ENCODE measurements at regions not wholly inside any gene's neighbourhood (a gene's known extent, or its start where the extent isn't known, plus 50 kb on each side); places are given as distances from the start of the nearest gene placed in this dataset.
A peak's percentile ranks its signal among the peaks of the same experiment; 100 is the strongest.

DNA sequence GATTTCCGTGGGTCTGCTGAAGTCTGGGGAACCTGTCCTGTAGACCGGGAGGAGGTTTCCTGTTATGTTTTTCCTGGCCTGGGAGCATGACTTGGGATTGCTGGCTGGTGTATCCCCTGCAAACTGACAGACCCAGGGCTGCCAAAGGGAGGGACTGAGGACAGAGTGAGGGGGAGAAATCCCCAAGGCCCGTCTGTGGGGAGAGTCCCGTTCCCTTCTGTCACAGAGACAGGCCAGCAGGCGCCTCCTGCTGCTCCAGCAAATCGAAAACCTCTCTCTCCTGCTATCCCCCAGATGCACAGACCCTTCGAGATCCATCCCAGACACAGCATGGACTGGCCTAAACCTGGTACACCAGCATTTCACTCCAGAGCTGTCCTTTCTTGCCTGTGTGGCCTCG, 56.2 kb upstream of the ALDH1B1 start:
- ChIA-PET CTCF (ENCODE audit: partially characterized antibody) (interaction anchor here (0.9 to 5.0 kb wide), 12 partner anchors 9 to 248 kb away, joined by 3 to 29 read pairs (median 8); no protein-coding TSS in a partner anchor), POLR2A (ENCODE audit: partially characterized antibody) (no interaction called here)
- H4K20me1 ChIP-seq (replicated peaks in 1 of 2; ENCODE audit: control insufficient read depth in 1 of 2, insufficient read depth in 2 of 2, low read length in 2 of 2): peaks cover 1% of the 10 kb centered on the region in 2 experiments
- no peak overlapping the region for H3K4me3 ChIP-seq (ENCODE audit: extremely low read depth in 1 of 4, insufficient read depth in 2 of 4, low read depth in 3 of 4, low read length in 4 of 4)
- H3K79me1 ChIP-seq (ENCODE audit: low read depth, low read length): no peaks in the 10 kb centered on the region
- H3K18ac ChIP-seq (ENCODE audit: extremely low read depth, low read length): no peak overlapping the region
- H2BK12ac ChIP-seq (ENCODE audit: low read depth, low read length): no peak overlapping the region
- no peak overlapping the region for H3K4ac ChIP-seq (replicated peaks; ENCODE audit: insufficient read length, low read depth, low read length)
- H3K23me2 ChIP-seq (ENCODE audit: low read depth, low read length): no peaks in the 10 kb centered on the region
- H3K36me3 ChIP-seq (ENCODE audit: control insufficient read depth in 2 of 4, insufficient read depth in 4 of 4, low read length in 3 of 4): no peaks in the 10 kb centered on the region
- H4K91ac ChIP-seq (replicated peaks; ENCODE audit: insufficient read length, low read length): no peak overlapping the region
- no peak overlapping the region for H2AFZ ChIP-seq (ENCODE audit: low read length)
- 83% methylated on average over 8 of the region's 8 CpGs; no CpG with 5 or more reads in 1 of the 2 experiments for WGBS, 2 experiments (ENCODE audit: extremely low coverage in 1 of 2, insufficient coverage in 1 of 2, insufficient read length in 1 of 2, insufficient replicate concordance in 2 of 2, low coverage in 1 of 2, low lambda C conversion rate in 2 of 2, missing lambda C conversion rate in 1 of 2)
- no peak overlapping the region for H3K56ac ChIP-seq (replicated peaks; ENCODE audit: insufficient read length, low read depth, low read length)
- H4K5ac ChIP-seq (ENCODE audit: insufficient read length, low read depth, low read length): no peak overlapping the region
- H2BK120ac ChIP-seq (replicated peaks; ENCODE audit: low read depth, low read length): no peak overlapping the region
- no peak overlapping the region for H3K27ac ChIP-seq (ENCODE audit: low read depth, low read length)
- H2BK15ac ChIP-seq (ENCODE audit: low read length): 0 out of 2 replicates have a peak overlapping the region, but pooled peaks have one; percentile 49
- H3K9ac ChIP-seq (replicated peaks in 1 of 4; ENCODE audit: extremely low read depth in 1 of 4, low read depth in 3 of 4, low read length in 3 of 4): no peak overlapping the region
- H3K4me2 ChIP-seq (ENCODE audit: insufficient read depth in 1 of 2, low read depth in 2 of 2, low read length in 2 of 2): no peak overlapping the region
- H3K4me1 ChIP-seq (replicated peaks in 1 of 4; ENCODE audit: control insufficient read depth in 3 of 4, insufficient read depth in 4 of 4, low read length in 3 of 4): peaks cover 0 to 9% (median 2%) of the 10 kb centered on the region in 4 experiments; a peak in 3 of 7 replicates
- no peaks in the 10 kb centered on the region; a peak in 1 of 7 replicates for H3K27me3 ChIP-seq (replicated peaks in 1 of 4; ENCODE audit: control insufficient read depth in 3 of 4, extremely low read depth in 1 of 4, insufficient read depth in 3 of 4, low read length in 3 of 4)
- H3K9me3 ChIP-seq (ENCODE audit: insufficient read depth in 2 of 2, low read depth in 1 of 2, low read length in 1 of 2): no peaks in the 10 kb centered on the region
- no peak overlapping the region for H4K8ac ChIP-seq (ENCODE audit: extremely low read depth, insufficient read depth, low read length)
- DNase-seq (ENCODE audit: low read depth in 1 of 2, low spot score in 2 of 2): peak in 1 of 2 experiments; percentile 43
- no peak for TF ChIP-seq PHF8 (conservative IDR thresholded peaks at IDR 0.05; ENCODE audit: low read depth, low read length)
- H2AK5ac ChIP-seq (ENCODE audit: low read depth, low read length): no peak overlapping the region
- FAIRE-seq: no peak
- no peak overlapping the region for H2BK5ac ChIP-seq (ENCODE audit: low read depth, low read length)
- no peak overlapping the region for H3K23ac ChIP-seq (ENCODE audit: insufficient read length)
- no peak overlapping the region for H3K14ac ChIP-seq (ENCODE audit: insufficient read length)
- no peaks in the 10 kb centered on the region for H3K79me2 ChIP-seq (ENCODE audit: control insufficient read depth in 1 of 2, insufficient read depth in 2 of 2, low read length in 2 of 2)
- no peak overlapping the region for H2BK20ac ChIP-seq (ENCODE audit: low read length)

Data from H1 (cell line).